Left renal cortex interstitium (tissue), 4 donors: ENCODE measurements at regions not wholly inside any gene's neighbourhood (a gene's known extent, or its start where the extent isn't known, plus 50 kb on each side); places are given as distances from the start of the nearest gene placed in this dataset.

Source experiments
- DNase-seq, 4 donors: peaks; one replicate each; pipeline ENCODE4 v3.0.0-alpha.2; 2013; ENCODE audit warnings: low read depth in 4 of 4, low spot score in 2 of 4, missing footprints in 1 of 4

- DNase-seq, result no peak
These were observed 324.0 kb downstream of the MAF start for GRCh38 chr16:79276501-79276900.

DNA sequence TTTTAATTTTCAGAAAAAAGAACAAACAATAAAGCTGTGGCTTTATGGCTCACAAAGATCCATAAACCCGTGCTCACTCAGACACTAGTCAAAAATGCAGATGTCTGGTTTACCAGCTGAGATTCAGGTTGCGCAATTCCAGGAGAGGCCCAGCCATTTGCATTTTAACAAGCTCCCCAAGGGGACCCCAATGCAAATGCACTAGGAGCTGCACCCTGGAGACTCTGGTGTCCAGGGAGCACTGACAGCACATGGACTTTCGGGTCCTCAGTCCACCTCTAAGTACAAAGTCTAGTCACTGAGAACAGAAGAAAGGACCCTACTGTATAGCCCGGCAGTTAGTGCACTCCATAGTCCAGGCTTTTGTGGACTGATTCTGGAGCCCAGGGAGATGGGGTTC lies 326.3 kb downstream of the MAF start:
- DNase-seq, result no peak

DNA sequence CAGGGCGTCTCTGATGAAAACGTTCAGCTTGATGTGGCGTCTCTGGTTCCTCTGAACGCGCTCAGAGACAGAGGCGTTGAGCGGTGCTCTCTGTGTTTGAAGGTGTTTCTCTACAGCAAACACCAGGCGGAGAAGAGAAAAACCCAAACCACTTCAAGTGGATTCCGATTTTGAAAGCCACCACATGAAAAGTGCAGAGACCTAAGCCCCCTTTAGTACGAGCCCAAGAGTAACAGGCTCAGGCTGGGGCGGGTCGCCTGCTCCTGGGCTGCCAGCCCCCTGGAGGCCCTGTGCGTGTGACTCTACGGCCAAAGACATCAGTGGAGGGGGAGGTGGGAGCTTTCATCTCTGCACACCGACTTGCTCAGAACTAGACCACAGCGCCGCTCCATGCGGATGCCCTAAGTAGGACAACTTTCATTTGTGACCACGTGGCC lies 328.4 kb downstream of the MAF start:
- no peak for DNase-seq

DNA sequence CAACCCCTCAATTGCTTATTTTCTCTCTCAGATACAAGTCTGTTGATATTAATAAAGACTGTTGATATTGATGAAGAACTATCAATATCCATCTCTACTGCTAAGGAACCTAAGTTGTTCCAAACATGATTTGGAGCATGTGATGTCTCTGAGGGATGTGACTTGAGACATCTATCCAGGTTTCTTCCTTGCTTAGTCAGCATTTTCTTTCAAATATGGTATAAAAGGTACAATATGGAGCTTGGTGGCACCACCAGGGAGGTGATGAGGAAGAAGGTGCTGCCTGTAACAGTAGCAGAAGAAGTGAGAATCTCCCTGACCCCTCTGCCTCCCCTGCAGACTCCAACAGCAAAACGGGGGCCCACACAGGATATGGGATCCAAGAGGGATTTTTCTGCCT lies 329.0 kb downstream of the MAF start:
- DNase-seq, result no peak

- DNase-seq, result no peak
These were observed 330.5 kb downstream of the MAF start for GRCh38 chr16:79270011-79270410.

GRCh38 chr16:79269211-79269863 lies 331.2 kb downstream of the MAF start:
- DNase-seq, result no peak

- DNase-seq, result no peak
These were observed 332.8 kb downstream of the MAF start for GRCh38 chr16:79267781-79268180.

DNA sequence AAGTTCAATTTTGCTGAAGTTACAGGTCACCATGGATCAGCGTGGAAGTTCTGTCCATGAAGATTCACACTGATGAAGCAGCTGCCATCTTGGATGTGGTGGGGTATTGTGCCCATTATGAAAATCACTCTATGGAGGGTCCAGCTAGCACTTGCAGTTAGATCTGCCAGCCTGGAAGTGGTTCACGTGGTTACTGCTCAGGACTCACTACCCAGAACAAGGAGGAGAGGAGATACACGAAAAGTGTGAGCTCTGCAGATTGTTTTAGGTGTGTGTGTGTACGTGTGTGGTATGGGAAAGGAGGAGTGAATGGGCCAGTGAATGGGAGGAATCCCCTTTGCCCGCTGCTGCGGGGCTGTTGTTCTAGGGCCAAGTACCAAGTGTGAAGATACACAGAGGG lies 333.4 kb downstream of the MAF start:
- no peak for DNase-seq

DNA sequence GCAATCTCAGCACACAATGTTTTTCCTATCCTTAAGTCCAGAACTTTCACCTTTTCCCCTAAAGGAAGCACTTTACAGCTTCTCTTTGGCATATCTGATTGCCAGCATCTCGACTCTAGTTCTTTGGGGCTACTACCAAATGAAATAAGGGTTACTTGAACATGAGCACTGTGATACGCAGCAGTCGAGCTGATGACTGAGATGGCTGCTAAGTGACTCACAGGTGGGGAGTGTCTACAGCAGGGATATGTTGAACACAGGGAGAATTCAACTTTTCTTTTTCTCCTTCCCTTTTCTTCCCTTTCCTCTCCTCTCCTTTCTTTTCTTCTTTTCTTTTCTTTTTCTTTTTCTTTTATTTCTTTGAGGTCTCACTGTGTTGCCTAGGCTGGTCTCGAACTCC lies 334.8 kb downstream of the MAF start:
- no peak for DNase-seq

DNA sequence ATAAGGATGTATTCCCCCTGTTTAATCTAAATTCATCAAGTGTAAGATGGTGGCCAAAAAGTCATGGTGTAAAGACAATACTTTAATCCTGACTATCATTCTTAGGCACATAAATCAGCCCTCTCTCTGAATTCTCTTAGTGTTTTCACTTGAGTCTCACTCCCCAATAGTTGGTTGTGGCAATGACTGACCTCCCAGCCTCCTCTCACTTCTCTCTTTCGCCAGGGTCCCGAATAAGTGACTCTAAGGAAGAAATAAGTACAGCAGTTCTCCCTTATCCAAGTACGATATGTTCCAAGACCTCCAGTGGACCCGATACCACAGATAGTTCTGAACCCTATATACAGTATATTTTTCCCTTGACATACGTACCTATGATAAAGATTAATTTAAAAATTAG lies 335.3 kb downstream of the MAF start:
- DNase-seq, result no peak

DNA sequence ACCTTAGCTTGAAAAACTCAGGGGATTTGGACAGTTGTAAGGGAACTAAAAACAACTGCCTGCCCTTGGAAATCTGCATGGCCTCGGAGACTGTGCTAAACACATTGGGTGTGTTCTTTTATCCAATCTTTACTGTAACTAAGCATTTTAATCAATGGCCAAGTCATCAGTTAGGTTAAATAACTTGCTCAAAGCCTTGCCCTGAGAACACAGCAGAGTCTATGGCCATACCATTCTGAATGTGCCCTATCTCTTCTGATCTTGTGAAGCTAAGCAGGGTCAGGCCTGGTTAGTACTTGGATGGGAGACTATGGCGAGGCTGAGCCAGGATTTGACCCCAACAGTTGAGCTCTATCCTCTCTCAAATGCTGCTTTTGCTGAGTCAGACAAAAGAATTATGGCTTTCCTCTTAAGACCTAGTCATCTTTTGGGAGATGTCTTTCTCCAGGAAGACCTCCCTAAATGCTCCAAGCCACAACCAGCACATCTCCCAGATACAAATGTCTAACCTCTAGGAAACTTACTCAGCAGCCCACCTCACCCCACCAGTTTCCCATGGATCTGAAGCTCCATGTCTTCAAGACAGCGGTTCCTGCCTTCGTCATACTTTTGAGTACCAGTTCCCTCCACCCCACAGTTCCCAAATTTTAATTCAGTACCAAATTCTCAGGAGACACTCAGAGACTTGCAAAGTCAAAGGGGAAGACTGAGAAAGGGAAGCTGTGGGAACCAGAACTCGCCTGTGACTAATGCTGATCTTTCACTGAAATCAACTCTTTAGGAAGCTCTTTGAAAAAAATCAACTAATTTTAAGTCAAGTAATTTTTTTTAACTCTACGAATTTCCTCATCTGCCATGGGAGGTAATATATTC lies 336.1 kb downstream of the MAF start:
- no peak for DNase-seq

DNA sequence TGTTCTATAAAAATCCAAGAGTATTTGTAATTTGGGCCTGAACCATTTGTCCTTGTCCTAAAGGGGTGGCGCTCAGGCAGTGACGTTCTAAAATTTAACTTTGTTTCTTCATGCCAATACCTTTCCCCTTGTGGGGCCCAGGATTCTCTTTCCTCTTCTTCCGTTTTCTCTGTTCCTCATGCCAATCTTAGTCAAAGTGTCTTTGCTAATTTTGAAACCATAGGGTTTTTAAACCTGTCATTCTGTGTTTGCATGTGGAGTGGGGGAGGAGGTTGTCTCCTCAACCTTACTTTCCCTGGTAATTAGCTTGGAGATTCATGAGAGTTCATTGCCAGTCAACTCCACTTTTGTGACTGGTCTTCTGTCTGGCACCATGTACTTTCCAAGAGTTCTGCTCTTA lies 337.1 kb downstream of the MAF start:
- no peak for DNase-seq
